Ishikawa (cell line): ENCODE measurements at regions not wholly inside any gene's neighbourhood (a gene's known extent, or its start where the extent isn't known, plus 50 kb on each side); places are given as distances from the start of the nearest gene placed in this dataset.

Source experiments
- CEBPB ChIP-seq: IDR thresholded peaks from 2 replicates; pipeline ENCODE4 v1.6.1; 2012
- CREB1 ChIP-seq: IDR thresholded peaks from 2 replicates; pipeline ENCODE4 v1.6.1; 2012; ENCODE audit warnings: low read depth
- EGR1 ChIP-seq: IDR thresholded peaks from 2 replicates; pipeline ENCODE4 v1.6.1; 2012
- EP300 ChIP-seq: IDR thresholded peaks from 2 replicates; pipeline ENCODE4 v1.6.1; 2012; ENCODE audit warnings: borderline replicate concordance
- FOXM1 ChIP-seq: IDR thresholded peaks from 2 replicates; pipeline ENCODE4 v1.6.1; 2012; ENCODE audit warnings: low read depth, borderline replicate concordance
- MAX ChIP-seq: IDR thresholded peaks from 2 replicates; pipeline ENCODE4 v1.6.1; 2012
- NFIC ChIP-seq: IDR thresholded peaks from 2 replicates; pipeline ENCODE4 v1.6.1; 2012
- RAD21 ChIP-seq: IDR thresholded peaks from 2 replicates; pipeline ENCODE4 v1.6.1; 2012; ENCODE audit warnings: low read depth
- REST ChIP-seq: IDR thresholded peaks from 2 replicates; pipeline ENCODE4 v1.6.1; 2012; ENCODE audit warnings: low read depth, mild to moderate bottlenecking
- TCF12 ChIP-seq: IDR thresholded peaks from 2 replicates; pipeline ENCODE4 v1.6.1; 2012; ENCODE audit warnings: low read depth
- TEAD4 ChIP-seq: IDR thresholded peaks from 2 replicates; pipeline ENCODE4 v1.6.1; 2012
- USF1 ChIP-seq: IDR thresholded peaks from 2 replicates; pipeline ENCODE4 v1.6.1; 2012
- YY1 ChIP-seq: IDR thresholded peaks from 2 replicates; pipeline ENCODE4 v1.6.1; 2012; ENCODE audit warnings: low read depth
- ZBTB7A ChIP-seq: IDR thresholded peaks from 2 replicates; pipeline ENCODE4 v1.6.1; 2012; ENCODE audit warnings: low read depth

GRCh38 chr13:81244011-81244410, 903.1 kb upstream of the SPRY2 start:
- TF ChIP-seq CEBPB, result no peak
- TF ChIP-seq RAD21, result no peak
- no peak for TF ChIP-seq REST
- no peak for TF ChIP-seq EP300
- TF ChIP-seq MAX, result no peak
- TF ChIP-seq YY1, result no peak
- TF ChIP-seq FOXM1, result no peak
- no peak for TF ChIP-seq NFIC
- no peak for TF ChIP-seq CREB1
- no peak for TF ChIP-seq ZBTB7A
- no peak for TF ChIP-seq TCF12
- no peak for TF ChIP-seq USF1
- no peak for TF ChIP-seq TEAD4
- TF ChIP-seq EGR1, result no peak
